Osteoblast (primary cell): ENCODE measurements at regions not wholly inside any gene's neighbourhood (a gene's known extent, or its start where the extent isn't known, plus 50 kb on each side); places are given as distances from the start of the nearest gene placed in this dataset.

Experiments used
- DNase-seq: peaks from one replicate; pipeline ENCODE4 v3.0.0; 2011; ENCODE audit warnings: low spot score, mixed read lengths; ENCODE audit not compliant: insufficient read length; ENCODE audit errors: missing footprints
- H2AFZ ChIP-seq: 2 replicates; pipeline ENCODE4 v1.6.0; 2011; ENCODE audit warnings: mild to moderate bottlenecking, low read length
- H3K27ac ChIP-seq: 2 replicates; pipeline ENCODE4 v1.5.1; 2011; ENCODE audit warnings: mild to moderate bottlenecking, low read depth, low read length, moderate library complexity
- H3K27me3 ChIP-seq: 2 replicates; pipeline ENCODE4 v1.6.0; 2012; ENCODE audit warnings: mild to moderate bottlenecking, control low read depth, inconsistent platforms, low read length, moderate library complexity; ENCODE audit not compliant: insufficient read depth
- H3K36me3 ChIP-seq: 2 replicates; pipeline ENCODE4 v1.5.1; 2011; ENCODE audit warnings: mild to moderate bottlenecking, low read length, control low read depth, moderate library complexity; ENCODE audit not compliant: insufficient read depth
- H3K4me1 ChIP-seq: 2 replicates; pipeline ENCODE4 v1.5.1; 2011; ENCODE audit warnings: mild to moderate bottlenecking, low read length, control low read depth, moderate library complexity; ENCODE audit not compliant: insufficient read depth
- H3K4me2 ChIP-seq: 2 replicates; pipeline ENCODE4 v1.6.0; 2011; ENCODE audit warnings: mild to moderate bottlenecking, low read length; ENCODE audit not compliant: insufficient read depth
- H3K4me3 ChIP-seq: fragments of 200-600 bp; sonication (generic); 3 replicates; pipeline ENCODE4 v1.5.1; 2012; ENCODE audit warnings: mild to moderate bottlenecking, low read length, inconsistent platforms; ENCODE audit not compliant: insufficient read depth
- H3K79me2 ChIP-seq: 2 replicates; pipeline ENCODE4 v1.6.0; 2012; ENCODE audit warnings: mild to moderate bottlenecking, low read length, control low read depth, inconsistent platforms; ENCODE audit not compliant: insufficient read depth
- H3K9me3 ChIP-seq: 2 replicates; pipeline ENCODE4 v1.5.1; 2011; ENCODE audit warnings: low read depth, low read length, control low read depth
- H4K20me1 ChIP-seq: 2 replicates; pipeline ENCODE4 v1.6.0; 2012; ENCODE audit warnings: mild to moderate bottlenecking, low read length, control low read depth; ENCODE audit not compliant: insufficient read depth
- TF ChIP-seq, protein P1 (sequence below): IDR thresholded peaks from 2 replicates; pipeline ENCODE4 v1.5.1; 2011; ENCODE audit warnings: mild to moderate bottlenecking, low read depth, low read length, moderate library complexity; ENCODE audit errors: extremely low read depth

DNA sequence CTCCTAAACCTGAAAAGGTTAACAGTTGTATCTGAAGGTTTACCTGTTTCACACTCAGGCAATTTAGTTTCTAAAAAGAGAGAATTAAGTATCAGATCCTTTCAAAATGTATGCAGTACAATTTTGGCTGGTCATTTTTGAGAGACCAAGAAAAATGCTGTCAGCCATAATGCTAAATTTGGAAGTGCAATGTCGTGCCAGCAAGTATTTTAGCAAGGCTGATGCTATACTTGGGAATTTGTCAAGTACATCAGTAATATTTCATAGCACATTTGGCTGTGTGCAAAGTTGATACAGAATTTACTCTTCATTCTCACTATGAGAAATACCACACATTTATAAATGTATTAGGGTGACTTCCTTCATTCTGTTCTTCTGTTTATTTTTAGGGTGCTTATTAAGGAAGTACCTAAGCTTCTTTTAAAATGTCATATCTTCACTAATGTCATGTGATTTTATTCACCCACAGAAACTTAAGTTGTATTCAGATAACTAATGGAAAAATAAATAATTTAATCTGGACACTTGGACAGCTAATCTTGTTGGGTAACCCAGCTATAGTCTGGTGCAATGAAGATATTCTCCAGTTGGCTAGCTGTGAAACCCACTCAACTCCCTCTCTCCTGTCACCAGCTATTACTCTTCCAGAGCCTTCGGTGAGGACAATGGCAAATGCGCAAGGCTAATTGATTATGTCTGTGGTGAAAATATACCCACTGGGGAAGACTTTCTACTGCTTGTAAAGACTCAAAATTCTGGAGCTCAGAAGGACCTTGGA lies 84.2 kb upstream of the TLL1 start:
- no peaks in the 10 kb centered on the region for H3K4me1 ChIP-seq
- no peak overlapping the region for H3K27ac ChIP-seq
- no peaks in the 10 kb centered on the region for H3K79me2 ChIP-seq
- H3K27me3 ChIP-seq, result no peaks in the 10 kb centered on the region
- DNase-seq, result no peak
- H3K4me2 ChIP-seq, result no peak overlapping the region
- H3K4me3 ChIP-seq, result no peak overlapping the region
- H4K20me1 ChIP-seq, result no peaks in the 10 kb centered on the region
- TF ChIP-seq, protein P1, sequence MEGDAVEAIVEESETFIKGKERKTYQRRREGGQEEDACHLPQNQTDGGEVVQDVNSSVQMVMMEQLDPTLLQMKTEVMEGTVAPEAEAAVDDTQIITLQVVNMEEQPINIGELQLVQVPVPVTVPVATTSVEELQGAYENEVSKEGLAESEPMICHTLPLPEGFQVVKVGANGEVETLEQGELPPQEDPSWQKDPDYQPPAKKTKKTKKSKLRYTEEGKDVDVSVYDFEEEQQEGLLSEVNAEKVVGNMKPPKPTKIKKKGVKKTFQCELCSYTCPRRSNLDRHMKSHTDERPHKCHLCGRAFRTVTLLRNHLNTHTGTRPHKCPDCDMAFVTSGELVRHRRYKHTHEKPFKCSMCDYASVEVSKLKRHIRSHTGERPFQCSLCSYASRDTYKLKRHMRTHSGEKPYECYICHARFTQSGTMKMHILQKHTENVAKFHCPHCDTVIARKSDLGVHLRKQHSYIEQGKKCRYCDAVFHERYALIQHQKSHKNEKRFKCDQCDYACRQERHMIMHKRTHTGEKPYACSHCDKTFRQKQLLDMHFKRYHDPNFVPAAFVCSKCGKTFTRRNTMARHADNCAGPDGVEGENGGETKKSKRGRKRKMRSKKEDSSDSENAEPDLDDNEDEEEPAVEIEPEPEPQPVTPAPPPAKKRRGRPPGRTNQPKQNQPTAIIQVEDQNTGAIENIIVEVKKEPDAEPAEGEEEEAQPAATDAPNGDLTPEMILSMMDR, result no peak
- H3K36me3 ChIP-seq, result no peaks in the 10 kb centered on the region
- no peak overlapping the region for H2AFZ ChIP-seq
- H3K9me3 ChIP-seq, result no peaks in the 10 kb centered on the region

DNA sequence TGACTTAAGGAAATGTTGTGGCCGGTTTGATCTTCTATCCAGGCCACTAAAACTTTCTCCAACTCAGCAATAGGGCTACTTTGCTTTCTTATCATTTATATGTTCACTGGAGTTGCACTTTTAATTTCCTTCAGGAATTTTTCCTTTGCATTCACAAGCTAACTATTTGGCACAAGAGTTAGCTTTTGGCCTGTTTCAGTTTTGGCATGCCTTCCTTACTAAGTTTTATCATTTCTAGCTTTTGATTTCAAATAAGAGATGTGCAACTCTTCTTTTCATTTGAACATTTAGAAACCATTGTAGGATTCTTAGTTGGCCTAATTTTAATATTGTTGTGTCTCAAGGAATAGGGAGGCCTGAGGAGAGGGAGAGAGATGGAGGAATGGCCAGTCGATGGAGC lies 79.8 kb upstream of the TLL1 start:
- no peak overlapping the region for H3K4me2 ChIP-seq
- H3K4me3 ChIP-seq, result no peak overlapping the region
- no peaks in the 10 kb centered on the region for H3K4me1 ChIP-seq
- TF ChIP-seq, protein P1, result no peak
- no peaks in the 10 kb centered on the region for H3K27me3 ChIP-seq
- H3K9me3 ChIP-seq, result no peaks in the 10 kb centered on the region
- no peak overlapping the region for H2AFZ ChIP-seq
- no peaks in the 10 kb centered on the region for H3K79me2 ChIP-seq
- no peak for DNase-seq
- no peaks in the 10 kb centered on the region for H4K20me1 ChIP-seq
- no peak overlapping the region for H3K27ac ChIP-seq
- no peaks in the 10 kb centered on the region for H3K36me3 ChIP-seq

DNA sequence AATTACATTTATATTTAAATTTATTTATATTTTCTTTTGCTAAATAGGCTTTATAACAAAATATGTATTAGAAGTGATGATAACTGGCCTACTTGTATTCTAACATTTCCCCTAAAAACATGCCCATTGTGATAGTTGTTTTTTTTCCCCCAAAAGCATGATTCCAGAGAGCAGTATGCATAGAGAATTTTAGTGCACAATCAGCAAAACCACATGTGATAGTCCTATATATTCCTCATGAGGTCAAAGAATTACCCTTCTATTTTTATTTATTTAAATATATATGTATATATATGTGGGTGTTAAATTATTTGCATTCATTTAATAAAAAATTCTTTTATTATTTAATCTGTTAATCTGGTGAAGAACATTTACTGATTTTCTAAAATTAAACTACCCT lies 78.2 kb upstream of the TLL1 start:
- H3K9me3 ChIP-seq, result no peaks in the 10 kb centered on the region
- H3K4me3 ChIP-seq, result no peak overlapping the region
- H3K79me2 ChIP-seq, result no peaks in the 10 kb centered on the region
- no peaks in the 10 kb centered on the region for H4K20me1 ChIP-seq
- H3K27ac ChIP-seq, result no peak overlapping the region
- no peaks in the 10 kb centered on the region for H3K27me3 ChIP-seq
- H3K36me3 ChIP-seq, result no peaks in the 10 kb centered on the region
- no peak overlapping the region for H3K4me2 ChIP-seq
- no peak for DNase-seq
- H2AFZ ChIP-seq, result no peak overlapping the region
- no peaks in the 10 kb centered on the region for H3K4me1 ChIP-seq
- TF ChIP-seq, protein P1, result no peak

DNA sequence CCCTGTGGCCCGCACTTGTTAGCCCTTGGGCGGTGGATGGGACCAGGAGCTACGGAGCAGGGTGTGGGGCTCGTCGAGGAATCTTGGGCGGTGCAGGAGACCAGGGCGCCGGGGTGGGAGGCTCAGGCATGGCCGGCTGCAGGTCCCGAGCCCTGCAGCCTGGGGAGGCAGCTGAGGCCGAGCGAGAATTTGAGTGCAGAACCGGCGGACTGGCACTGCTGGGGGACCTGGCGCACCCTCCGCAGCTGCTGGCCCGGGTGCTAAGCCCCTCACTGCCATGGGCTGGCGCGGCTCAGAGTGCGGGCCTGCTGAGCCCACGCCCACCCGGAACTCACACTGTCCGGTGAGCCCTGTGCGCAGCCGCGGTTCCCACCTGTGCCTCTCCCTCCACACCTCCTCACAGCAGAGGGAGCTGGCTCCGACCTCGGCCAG lies 73.6 kb upstream of the TLL1 start:
- no peak overlapping the region for H2AFZ ChIP-seq
- no peaks in the 10 kb centered on the region for H3K36me3 ChIP-seq
- no peak overlapping the region for H3K4me2 ChIP-seq
- H4K20me1 ChIP-seq, result no peaks in the 10 kb centered on the region
- H3K4me3 ChIP-seq, result no peak overlapping the region
- H3K27ac ChIP-seq, result no peak overlapping the region
- TF ChIP-seq, protein P1, result no peak
- no peaks in the 10 kb centered on the region for H3K79me2 ChIP-seq
- H3K4me1 ChIP-seq, result no peaks in the 10 kb centered on the region
- no peaks in the 10 kb centered on the region for H3K27me3 ChIP-seq
- DNase-seq, result no peak
- H3K9me3 ChIP-seq, result no peaks in the 10 kb centered on the region
